ENCODE measurements at regions not wholly inside any gene's neighbourhood (a gene's known extent, or its start where the extent isn't known, plus 50 kb on each side); places are given as distances from the start of the nearest gene placed in this dataset.

GRCh38 chr12:66047411-66048021 lies 83.0 kb downstream of the LLPH start:
- DNase-seq (ENCODE audit: low read depth): peak; percentile 81
- no peak for TF ChIP-seq CTCF (conservative IDR thresholded peaks at IDR 0.05; ENCODE audit: control insufficient read depth, insufficient read depth, low read depth, low read length)
- H3K4me3 ChIP-seq (ENCODE audit: control insufficient read depth, low read depth, low read length): no peak overlapping the region

- TF ChIP-seq CTCF (conservative IDR thresholded peaks at IDR 0.05; ENCODE audit: control insufficient read depth, insufficient read depth, low read depth, low read length): no peak
- no peak for DNase-seq (ENCODE audit: low read depth)
- H3K4me3 ChIP-seq (ENCODE audit: control insufficient read depth, low read depth, low read length): no peak overlapping the region
Measured at GRCh38 chr12:66045506-66045905, 85.0 kb downstream of the LLPH start.

- peak; percentile 86 for DNase-seq (ENCODE audit: low read depth)
- no peak for TF ChIP-seq CTCF (conservative IDR thresholded peaks at IDR 0.05; ENCODE audit: control insufficient read depth, insufficient read depth, low read depth, low read length)
- no peak overlapping the region for H3K4me3 ChIP-seq (ENCODE audit: control insufficient read depth, low read depth, low read length)
Measured at GRCh38 chr12:66044731-66045130, 85.8 kb downstream of the LLPH start.

GRCh38 chr12:66043035-66043434 lies 87.5 kb downstream of the LLPH start:
- H3K4me3 ChIP-seq (ENCODE audit: control insufficient read depth, low read depth, low read length): no peak overlapping the region
- TF ChIP-seq CTCF (conservative IDR thresholded peaks at IDR 0.05; ENCODE audit: control insufficient read depth, insufficient read depth, low read depth, low read length): no peak
- DNase-seq (ENCODE audit: low read depth): no peak

- DNase-seq (ENCODE audit: low read depth): no peak
- TF ChIP-seq CTCF (conservative IDR thresholded peaks at IDR 0.05; ENCODE audit: control insufficient read depth, insufficient read depth, low read depth, low read length): no peak
- H3K4me3 ChIP-seq (ENCODE audit: control insufficient read depth, low read depth, low read length): no peak overlapping the region
Measured at GRCh38 chr12:66041651-66042363, 88.7 kb downstream of the LLPH start.

- no peak overlapping the region for H3K4me3 ChIP-seq (ENCODE audit: control insufficient read depth, low read depth, low read length)
- peak; percentile 8 for TF ChIP-seq CTCF (conservative IDR thresholded peaks at IDR 0.05; ENCODE audit: control insufficient read depth, insufficient read depth, low read depth, low read length)
- peak; percentile 95 for DNase-seq (ENCODE audit: low read depth)
Measured at GRCh38 chr12:66036317-66036716, 94.2 kb downstream of the LLPH start.
